ENCODE measurements at regions not wholly inside any gene's neighbourhood (a gene's known extent, or its start where the extent isn't known, plus 50 kb on each side); places are given as distances from the start of the nearest gene placed in this dataset.

- peaks cover 0 to 4% (median 0%) of the 10 kb centered on the region in 5 donors for H3K27me3 Mint-ChIP-seq
- H3K27me3 ChIP-seq (ENCODE audit: control insufficient read depth in 2 of 2, insufficient read depth in 2 of 2, low read length in 2 of 2) = no peaks in the 10 kb centered on the region
- peaks cover 0 to 35% (median 8%) of the 10 kb centered on the region in 7 donors for H3K4me1 Mint-ChIP-seq
- POLR2A ChIA-PET = no interaction called here
- peak overlapping the region in 5 of 10 donors; percentile 21 to 58 (median 46) for H3K4me3 Mint-ChIP-seq
- no peaks in the 10 kb centered on the region for H3K36me3 Mint-ChIP-seq
- no peak overlapping the region for H3K4me3 ChIP-seq (ENCODE audit: low read length)
- intact Hi-C loops (cut with micrococcal nuclease) = no loop called here
- H3K9me3 ChIP-seq (ENCODE audit: control insufficient read depth in 2 of 3, low read length in 3 of 3) = no peaks in the 10 kb centered on the region
- peaks cover 0 to 6% (median 0%) of the 10 kb centered on the region in 11 donors for H3K9me3 Mint-ChIP-seq
- CTCF ChIA-PET = interaction anchor here (2.5 kb wide), 1 partner anchor 82 kb away, joined by 13 read pairs; no protein-coding TSS in a partner anchor
- peak in 1 of 9 donors; percentile 4 for DNase-seq
- H3K4me1 ChIP-seq (ENCODE audit: control insufficient read depth in 2 of 2, insufficient read depth in 2 of 2, low read length in 2 of 2) = peaks cover 8 to 12% of the 10 kb centered on the region in 2 donors
- no peak for ATAC-seq
- H3K27ac ChIP-seq (ENCODE audit: low read depth, low read length) = no peak overlapping the region
- no peaks in the 10 kb centered on the region for H3K36me3 ChIP-seq (ENCODE audit: control insufficient read depth in 2 of 3, insufficient read depth in 3 of 3, low read length in 3 of 3)
- H3K27ac Mint-ChIP-seq = peak overlapping the region in 2 of 9 donors; percentile 6 to 66
These were observed 116.3 kb downstream of the ERMARD start for GRCh38 chr6:169867751-169868191.

GRCh38 chr6:169866668-169867521 lies 115.5 kb downstream of the ERMARD start:
- peaks cover 8 to 12% of the 10 kb centered on the region in 2 donors for H3K4me1 ChIP-seq (ENCODE audit: control insufficient read depth in 2 of 2, insufficient read depth in 2 of 2, low read length in 2 of 2)
- H3K36me3 ChIP-seq (ENCODE audit: control insufficient read depth in 2 of 3, insufficient read depth in 3 of 3, low read length in 3 of 3) = no peaks in the 10 kb centered on the region
- no peaks in the 10 kb centered on the region for H3K36me3 Mint-ChIP-seq
- H3K9me3 ChIP-seq (ENCODE audit: control insufficient read depth in 2 of 3, low read length in 3 of 3) = no peaks in the 10 kb centered on the region
- H3K4me3 Mint-ChIP-seq = no peak overlapping the region
- peaks cover 0 to 6% (median 0%) of the 10 kb centered on the region in 11 donors for H3K9me3 Mint-ChIP-seq
- no peaks in the 10 kb centered on the region for H3K27me3 ChIP-seq (ENCODE audit: control insufficient read depth in 2 of 2, insufficient read depth in 2 of 2, low read length in 2 of 2)
- intact Hi-C loops (cut with micrococcal nuclease) = no loop called here
- H3K27ac ChIP-seq (ENCODE audit: low read depth, low read length) = no peak overlapping the region
- CTCF ChIA-PET = no interaction called here
- DNase-seq = no peak
- H3K4me3 ChIP-seq (ENCODE audit: low read length) = no peak overlapping the region
- H3K27me3 Mint-ChIP-seq = peaks cover 0 to 2% (median 0%) of the 10 kb centered on the region in 5 donors
- peaks cover 0 to 44% (median 12%) of the 10 kb centered on the region in 7 donors for H3K4me1 Mint-ChIP-seq
- no peak for ATAC-seq
- POLR2A ChIA-PET = no interaction called here
- H3K27ac Mint-ChIP-seq = peak overlapping the region in 2 of 9 donors; percentile 38 to 47

GRCh38 chr6:169866140-169866534 lies 114.7 kb downstream of the ERMARD start:
- intact Hi-C loops (cut with micrococcal nuclease) = no loop called here
- Histone ChIP-seq H3K9me3 (ENCODE audit: control insufficient read depth in 2 of 3, low read length in 3 of 3) (no peaks in the 10 kb centered on the region), H3K36me3 (ENCODE audit: control insufficient read depth in 2 of 3, insufficient read depth in 3 of 3, low read length in 3 of 3) (no peaks in the 10 kb centered on the region), H3K27ac (ENCODE audit: low read depth, low read length) (no peak overlapping the region), H3K27me3 (ENCODE audit: control insufficient read depth in 2 of 2, insufficient read depth in 2 of 2, low read length in 2 of 2) (no peaks in the 10 kb centered on the region), H3K4me1 (ENCODE audit: control insufficient read depth in 2 of 2, insufficient read depth in 2 of 2, low read length in 2 of 2) (peaks cover 8 to 12% of the 10 kb centered on the region in 2 donors), H3K4me3 (ENCODE audit: low read length) (no peak overlapping the region)
- ChIA-PET POLR2A (no interaction called here), CTCF (no interaction called here)
- Mint-ChIP-seq H3K36me3 (no peaks in the 10 kb centered on the region), H3K27ac (no peak overlapping the region), H3K4me1 (peaks cover 0 to 51% (median 19%) of the 10 kb centered on the region in 7 donors), H3K9me3 (peaks cover 0 to 6% (median 0%) of the 10 kb centered on the region in 11 donors), H3K27me3 (peaks cover 0 to 2% (median 0%) of the 10 kb centered on the region in 5 donors), H3K4me3 (no peak overlapping the region)
- ATAC-seq (no peak), DNase-seq (no peak)

- Mint-ChIP-seq H3K36me3 (no peaks in the 10 kb centered on the region), H3K9me3 (peaks cover 0 to 6% (median 0%) of the 10 kb centered on the region in 11 donors), H3K27me3 (no peaks in the 10 kb centered on the region), H3K27ac (no peak overlapping the region), H3K4me3 (no peak overlapping the region), H3K4me1 (peaks cover 4 to 57% (median 25%) of the 10 kb centered on the region in 7 donors)
- ChIA-PET CTCF (no interaction called here), POLR2A (interaction anchor here (0.6 kb wide), 1 partner anchor 48 kb away, joined by 3 read pairs; no protein-coding TSS in a partner anchor)
- Histone ChIP-seq H3K4me1 (ENCODE audit: control insufficient read depth in 2 of 2, insufficient read depth in 2 of 2, low read length in 2 of 2) (peaks cover 11 to 12% of the 10 kb centered on the region in 2 donors), H3K27me3 (ENCODE audit: control insufficient read depth in 2 of 2, insufficient read depth in 2 of 2, low read length in 2 of 2) (no peaks in the 10 kb centered on the region), H3K36me3 (ENCODE audit: control insufficient read depth in 2 of 3, insufficient read depth in 3 of 3, low read length in 3 of 3) (no peaks in the 10 kb centered on the region), H3K9me3 (ENCODE audit: control insufficient read depth in 2 of 3, low read length in 3 of 3) (no peaks in the 10 kb centered on the region), H3K27ac (ENCODE audit: low read depth, low read length) (no peak overlapping the region), H3K4me3 (ENCODE audit: low read length) (no peak overlapping the region)
- ATAC-seq = no peak
- DNase-seq = no peak
- intact Hi-C loops (cut with micrococcal nuclease) = no loop called here
These were observed 114.1 kb downstream of the ERMARD start for GRCh38 chr6:169865346-169866139.

- H3K4me1 Mint-ChIP-seq = peaks cover 6 to 58% (median 27%) of the 10 kb centered on the region in 7 donors
- POLR2A ChIA-PET = interaction anchor here (0.6 kb wide), 1 partner anchor 49 kb away, joined by 3 read pairs; no protein-coding TSS in a partner anchor
These were observed 113.0 kb downstream of the ERMARD start for GRCh38 chr6:169864148-169865020.

GRCh38 chr6:169863710-169864109 lies 112.3 kb downstream of the ERMARD start:
- Mint-ChIP-seq H3K36me3 (no peaks in the 10 kb centered on the region), H3K4me3 (peak overlapping the region in 2 of 10 donors; percentile 2 to 6), H3K9me3 (peaks cover 0 to 6% (median 0%) of the 10 kb centered on the region in 11 donors), H3K4me1 (peaks cover 6 to 58% (median 27%) of the 10 kb centered on the region in 7 donors), H3K27me3 (no peaks in the 10 kb centered on the region), H3K27ac (peak overlapping the region in 2 of 9 donors; percentile 4 to 22)
- ChIA-PET CTCF (no interaction called here), POLR2A (no interaction called here)
- no peaks in the 10 kb centered on the region for H3K9me3 ChIP-seq (ENCODE audit: control insufficient read depth in 2 of 3, low read length in 3 of 3)
- no peaks in the 10 kb centered on the region for H3K36me3 ChIP-seq (ENCODE audit: control insufficient read depth in 2 of 3, insufficient read depth in 3 of 3, low read length in 3 of 3)
- H3K27ac ChIP-seq (ENCODE audit: low read depth, low read length) = no peak overlapping the region
- no peaks in the 10 kb centered on the region for H3K27me3 ChIP-seq (ENCODE audit: control insufficient read depth in 2 of 2, insufficient read depth in 2 of 2, low read length in 2 of 2)
- intact Hi-C loops (cut with micrococcal nuclease) = no loop called here
- no peak for ATAC-seq
- no peak for DNase-seq
- peaks cover 12 to 17% of the 10 kb centered on the region in 2 donors for H3K4me1 ChIP-seq (ENCODE audit: control insufficient read depth in 2 of 2, insufficient read depth in 2 of 2, low read length in 2 of 2)
- H3K4me3 ChIP-seq (ENCODE audit: low read length) = no peak overlapping the region

More at GRCh38 chr6:169864148-169865020, 113.0 kb downstream of the ERMARD start:
- Histone ChIP-seq H3K27me3 (ENCODE audit: control insufficient read depth in 2 of 2, insufficient read depth in 2 of 2, low read length in 2 of 2) (no peaks in the 10 kb centered on the region), H3K4me1 (ENCODE audit: control insufficient read depth in 2 of 2, insufficient read depth in 2 of 2, low read length in 2 of 2) (peaks cover 12 to 17% of the 10 kb centered on the region in 2 donors), H3K4me3 (ENCODE audit: low read length) (no peak overlapping the region), H3K27ac (ENCODE audit: low read depth, low read length) (no peak overlapping the region), H3K36me3 (ENCODE audit: control insufficient read depth in 2 of 3, insufficient read depth in 3 of 3, low read length in 3 of 3) (no peaks in the 10 kb centered on the region), H3K9me3 (ENCODE audit: control insufficient read depth in 2 of 3, low read length in 3 of 3) (no peaks in the 10 kb centered on the region)
- intact Hi-C loops (cut with micrococcal nuclease) = no loop called here
- no peaks in the 10 kb centered on the region for H3K36me3 Mint-ChIP-seq
- CTCF ChIA-PET = no interaction called here
- ATAC-seq (no peak), DNase-seq (peak in 3 of 9 donors; percentile 5 to 14 (median 13))
- H3K27ac Mint-ChIP-seq = peak overlapping the region in 1 of 9 donors; percentile 4
- no peaks in the 10 kb centered on the region for H3K27me3 Mint-ChIP-seq
- H3K4me3 Mint-ChIP-seq = peak overlapping the region in 1 of 10 donors; percentile 6
- peaks cover 0 to 6% (median 0%) of the 10 kb centered on the region in 11 donors for H3K9me3 Mint-ChIP-seq

All from naive thymus-derived CD4-positive, alpha-beta T cell (primary cell).